ENCODE measurements at regions not wholly inside any gene's neighbourhood (a gene's known extent, or its start where the extent isn't known, plus 50 kb on each side); places are given as distances from the start of the nearest gene placed in this dataset.

DNA sequence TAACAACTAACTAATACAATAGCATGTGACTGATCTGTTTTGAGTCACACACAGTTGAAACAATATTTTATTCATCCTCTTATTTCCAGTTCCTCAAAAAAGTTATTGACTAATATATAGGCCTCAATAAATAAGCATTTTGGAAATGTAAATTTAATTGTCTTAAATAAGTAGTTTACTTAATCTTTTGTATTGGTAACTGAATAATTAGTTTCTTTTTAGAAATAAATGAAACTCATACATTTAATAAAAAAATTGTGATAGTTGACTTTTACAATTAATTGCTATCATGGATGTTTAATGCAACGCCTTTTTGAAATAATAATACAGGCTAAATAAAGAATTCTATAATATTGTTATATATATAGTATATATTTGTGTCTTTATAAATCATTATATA lies 500.8 kb upstream of the PCDH20 start:
- TF ChIP-seq, protein P1, sequence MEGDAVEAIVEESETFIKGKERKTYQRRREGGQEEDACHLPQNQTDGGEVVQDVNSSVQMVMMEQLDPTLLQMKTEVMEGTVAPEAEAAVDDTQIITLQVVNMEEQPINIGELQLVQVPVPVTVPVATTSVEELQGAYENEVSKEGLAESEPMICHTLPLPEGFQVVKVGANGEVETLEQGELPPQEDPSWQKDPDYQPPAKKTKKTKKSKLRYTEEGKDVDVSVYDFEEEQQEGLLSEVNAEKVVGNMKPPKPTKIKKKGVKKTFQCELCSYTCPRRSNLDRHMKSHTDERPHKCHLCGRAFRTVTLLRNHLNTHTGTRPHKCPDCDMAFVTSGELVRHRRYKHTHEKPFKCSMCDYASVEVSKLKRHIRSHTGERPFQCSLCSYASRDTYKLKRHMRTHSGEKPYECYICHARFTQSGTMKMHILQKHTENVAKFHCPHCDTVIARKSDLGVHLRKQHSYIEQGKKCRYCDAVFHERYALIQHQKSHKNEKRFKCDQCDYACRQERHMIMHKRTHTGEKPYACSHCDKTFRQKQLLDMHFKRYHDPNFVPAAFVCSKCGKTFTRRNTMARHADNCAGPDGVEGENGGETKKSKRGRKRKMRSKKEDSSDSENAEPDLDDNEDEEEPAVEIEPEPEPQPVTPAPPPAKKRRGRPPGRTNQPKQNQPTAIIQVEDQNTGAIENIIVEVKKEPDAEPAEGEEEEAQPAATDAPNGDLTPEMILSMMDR (IDR thresholded peaks at IDR 0.05): no peak
- no peak for TF ChIP-seq ZFX (IDR thresholded peaks at IDR 0.05; ENCODE audit: borderline replicate concordance)

Measured in 22Rv1 (cell line).